Keratinocyte (primary cell): ENCODE measurements at regions not wholly inside any gene's neighbourhood (a gene's known extent, or its start where the extent isn't known, plus 50 kb on each side); places are given as distances from the start of the nearest gene placed in this dataset.

Experiments
- DNase-seq: peaks from one replicate; pipeline ENCODE4 v3.0.0-alpha.2; 2011; ENCODE audit warnings: low read depth, missing footprints, low spot score
- FAIRE-seq: peaks from 2 replicates; lab custom pipeline; 2011; peaks lifted over from hg19 to GRCh38; lab: Jason Lieb, UNC
- H2AFZ ChIP-seq: 2 replicates; pipeline ENCODE4 v1.6.0; 2012; ENCODE audit warnings: low read length, control low read depth, inconsistent platforms; ENCODE audit not compliant: control insufficient read depth
- H3K27ac ChIP-seq: 2 replicates; pipeline ENCODE4 v1.5.1; 2011; ENCODE audit warnings: low read length; ENCODE audit not compliant: control insufficient read depth, insufficient read depth
- H3K27me3 ChIP-seq: 3 replicates; pipeline ENCODE4 v1.6.0; 2011; ENCODE audit warnings: low read length; ENCODE audit not compliant: control insufficient read depth, insufficient read depth; ENCODE audit errors: extremely low read depth
- H3K36me3 ChIP-seq, 2 experiments: 2 replicates in 1 of 2; 3 replicates in 1 of 2; pipeline ENCODE4 v1.5.1; 2011; ENCODE audit warnings: low read length in 2 of 2, mild to moderate bottlenecking in 1 of 2; ENCODE audit not compliant: control insufficient read depth in 2 of 2, insufficient read depth in 2 of 2; ENCODE audit errors: extremely low read depth in 1 of 2
- H3K4me1 ChIP-seq: 3 replicates; pipeline ENCODE4 v1.5.1; 2011; ENCODE audit warnings: low read length; ENCODE audit not compliant: control insufficient read depth, insufficient read depth; ENCODE audit errors: extremely low read depth
- H3K4me2 ChIP-seq: 3 replicates; pipeline ENCODE4 v1.6.0; 2011; ENCODE audit warnings: low read depth, low read length; ENCODE audit not compliant: control insufficient read depth, insufficient read depth; ENCODE audit errors: extremely low read depth
- H3K4me3 ChIP-seq, 3 experiments: fragments of 200-600 bp in 1 of 3; sonication (generic) in 1 of 3; 2 replicates in 2 of 3; 3 replicates in 1 of 3; pipeline ENCODE4 v1.5.1; 2011 to 2016; ENCODE audit warnings: low read length in 3 of 3, mild to moderate bottlenecking in 3 of 3, control low read depth in 2 of 3, inconsistent platforms in 1 of 3, low read depth in 1 of 3, mixed read lengths in 1 of 3, mixed run types in 1 of 3, moderate library complexity in 1 of 3; ENCODE audit not compliant: control insufficient read depth in 2 of 3, insufficient read depth in 2 of 3; ENCODE audit errors: extremely low read depth in 1 of 3
- H3K79me2 ChIP-seq: 2 replicates; pipeline ENCODE4 v1.6.0; 2012; ENCODE audit warnings: low read length; ENCODE audit not compliant: control insufficient read depth, insufficient read depth
- H3K9ac ChIP-seq: 3 replicates; pipeline ENCODE4 v1.6.0; 2011; ENCODE audit warnings: low read length; ENCODE audit not compliant: control insufficient read depth, insufficient read depth; ENCODE audit errors: extremely low read depth
- H3K9me1 ChIP-seq: 3 replicates; pipeline ENCODE4 v1.6.0; 2011; ENCODE audit warnings: low read length; ENCODE audit not compliant: control insufficient read depth, insufficient read depth; ENCODE audit errors: extremely low read depth
- H3K9me3 ChIP-seq: 2 replicates; pipeline ENCODE4 v1.5.1; 2012; ENCODE audit warnings: low read depth, low read length; ENCODE audit not compliant: control insufficient read depth
- H4K20me1 ChIP-seq: 3 replicates; pipeline ENCODE4 v1.6.0; 2011; ENCODE audit warnings: low read length; ENCODE audit not compliant: control insufficient read depth, insufficient read depth; ENCODE audit errors: extremely low read depth
- CTCF ChIP-seq, 3 experiments: IDR thresholded peaks in 1 of 3; conservative IDR thresholded peaks in 1 of 3; optimal IDR thresholded peaks in 1 of 3; 2 replicates in 2 of 3; 3 replicates in 1 of 3; pipeline versions ENCODE3 to v1.5.1; 2011; ENCODE audit warnings: low read length in 3 of 3, mild to moderate bottlenecking in 3 of 3, moderate library complexity in 2 of 3, control low read depth in 1 of 3, inconsistent platforms in 1 of 3; ENCODE audit not compliant: insufficient read depth in 2 of 3; ENCODE audit errors: extremely low read depth in 1 of 3
- EZH2 ChIP-seq: IDR thresholded peaks from one replicate; pipeline ENCODE4 v1.6.1; 2012; ENCODE audit warnings: inconsistent platforms, mild to moderate bottlenecking, low read length, moderate library complexity
- dilution Hi-C: fragments of 300-500 bp; cut with MboI; formaldehyde crosslinking; loops from one replicate; pipeline ENCODE4 v1.7.0; 2020; ENCODE audit warnings: low sequenced_read_pairs; ENCODE audit not compliant: extremely low pct_ligation_motif_present

GRCh38 chr1:58307431-58307830 lies 239.1 kb downstream of the OMA1 start:
- Histone ChIP-seq H3K36me3 (no peaks in the 10 kb centered on the region), H3K4me2 (no peak overlapping the region), H2AFZ (no peak overlapping the region), H3K4me1 (no peaks in the 10 kb centered on the region), H3K27ac (no peak overlapping the region), H3K4me3 (no peak overlapping the region), H3K27me3 (no peaks in the 10 kb centered on the region), H3K79me2 (no peaks in the 10 kb centered on the region), H4K20me1 (no peaks in the 10 kb centered on the region), H3K9me3 (no peaks in the 10 kb centered on the region), H3K9ac (no peak overlapping the region), H3K9me1 (no peaks in the 10 kb centered on the region)
- no peak for FAIRE-seq
- dilution Hi-C loops = no loop called here
- no peak for DNase-seq
- no peak for TF ChIP-seq CTCF (optimal IDR thresholded peaks at IDR 0.05 in 1 of 3, IDR thresholded peaks at IDR 0.05 in 1 of 3, conservative IDR thresholded peaks at IDR 0.05 in 1 of 3; ENCODE audit: extremely low read depth in 1 of 3, insufficient read depth in 2 of 3, low read length in 3 of 3)
- TF ChIP-seq EZH2 = no peak

- H3K9me3 ChIP-seq = no peaks in the 10 kb centered on the region
- dilution Hi-C loops = no loop called here
- H3K79me2 ChIP-seq = no peaks in the 10 kb centered on the region
- FAIRE-seq = no peak
- no peaks in the 10 kb centered on the region for H4K20me1 ChIP-seq
- TF ChIP-seq EZH2 (no peak), CTCF (optimal IDR thresholded peaks at IDR 0.05 in 1 of 3, IDR thresholded peaks at IDR 0.05 in 1 of 3, conservative IDR thresholded peaks at IDR 0.05 in 1 of 3; ENCODE audit: extremely low read depth in 1 of 3, insufficient read depth in 2 of 3, low read length in 3 of 3) (no peak)
- no peaks in the 10 kb centered on the region for H3K36me3 ChIP-seq
- no peak overlapping the region for H2AFZ ChIP-seq
- H3K9ac ChIP-seq = no peak overlapping the region
- H3K27ac ChIP-seq = no peak overlapping the region
- H3K9me1 ChIP-seq = no peaks in the 10 kb centered on the region
- H3K4me1 ChIP-seq = no peaks in the 10 kb centered on the region
- H3K4me3 ChIP-seq = no peak overlapping the region
- H3K27me3 ChIP-seq = no peaks in the 10 kb centered on the region
- H3K4me2 ChIP-seq = no peak overlapping the region
- DNase-seq = no peak
These were observed 240.9 kb downstream of the OMA1 start for GRCh38 chr1:58305622-58306021.
